ENCODE measurements at regions not wholly inside any gene's neighbourhood (a gene's known extent, or its start where the extent isn't known, plus 50 kb on each side); places are given as distances from the start of the nearest gene placed in this dataset.
"Not testable (repeated sequence)": the region's sequence is repeated elsewhere in the genome, so short reads cannot be mapped to it uniquely, and the experiment has no call there.

- DNase-seq, result no peak
Observed at GRCh38 chrX:40406330-40406859, 174.4 kb upstream of the ATP6AP2 start.

GRCh38 chrX:40405399-40405798 lies 175.4 kb upstream of the ATP6AP2 start:
- no peak for DNase-seq

- no peak for DNase-seq
Observed at GRCh38 chrX:40403757-40404156, 177.0 kb upstream of the ATP6AP2 start.

- peak; percentile 55 for DNase-seq
Observed at GRCh38 chrX:40402831-40403533, 177.8 kb upstream of the ATP6AP2 start.

- DNase-seq, result no peak
Observed at GRCh38 chrX:40395102-40395501, 185.7 kb upstream of the ATP6AP2 start.

- DNase-seq, result no peak
Observed at GRCh38 chrX:40394302-40394701, 186.5 kb upstream of the ATP6AP2 start.

- DNase-seq, result peak; percentile 29
Observed at GRCh38 chrX:40392599-40392998, 188.2 kb upstream of the ATP6AP2 start.

GRCh38 chrX:40391662-40392061 lies 189.1 kb upstream of the ATP6AP2 start:
- no peak for DNase-seq

- no peak for DNase-seq
Observed at GRCh38 chrX:40389555-40389954, 191.2 kb upstream of the ATP6AP2 start.

- DNase-seq, result no peak
Observed at GRCh38 chrX:40388441-40388840, 192.3 kb upstream of the ATP6AP2 start.

GRCh38 chrX:40387869-40388268 lies 192.9 kb upstream of the ATP6AP2 start:
- DNase-seq, result not testable (repeated sequence)

GRCh38 chrX:40387311-40387710 lies 193.5 kb upstream of the ATP6AP2 start:
- not testable (repeated sequence) for DNase-seq

- DNase-seq, result no peak
Observed at GRCh38 chrX:40385682-40386081, 195.1 kb upstream of the ATP6AP2 start.

- DNase-seq, result no peak
Observed at GRCh38 chrX:40385256-40385655, 195.5 kb upstream of the ATP6AP2 start.

- DNase-seq, result no peak
Observed at GRCh38 chrX:40383969-40384368, 196.8 kb upstream of the ATP6AP2 start.

GRCh38 chrX:40383360-40383759 lies 197.4 kb upstream of the ATP6AP2 start:
- DNase-seq, result no peak

- DNase-seq, result peak; percentile 29
Observed at GRCh38 chrX:40380655-40381488, 199.9 kb upstream of the ATP6AP2 start.

- DNase-seq, result no peak
Observed at GRCh38 chrX:40377684-40378083, 203.1 kb upstream of the ATP6AP2 start.

- DNase-seq, result no peak
Observed at GRCh38 chrX:40374486-40374885, 206.3 kb upstream of the ATP6AP2 start.

- DNase-seq, result no peak
Observed at GRCh38 chrX:40373641-40374040, 207.1 kb upstream of the ATP6AP2 start.

- no peak for DNase-seq
Observed at GRCh38 chrX:40373025-40373424, 207.7 kb upstream of the ATP6AP2 start.

- DNase-seq, result no peak
Observed at GRCh38 chrX:40371376-40371775, 209.4 kb upstream of the ATP6AP2 start.

- DNase-seq, result no peak
Observed at GRCh38 chrX:40368611-40369061, 212.1 kb upstream of the ATP6AP2 start.

GRCh38 chrX:40366661-40367060 lies 214.1 kb upstream of the ATP6AP2 start:
- DNase-seq, result no peak

Measured in right hindlimb (tissue), 1 donor.